ENCODE measurements at regions not wholly inside any gene's neighbourhood (a gene's known extent, or its start where the extent isn't known, plus 50 kb on each side); places are given as distances from the start of the nearest gene placed in this dataset.

- H3K4me3 ChIP-seq = no peak overlapping the region
- no peaks in the 10 kb centered on the region for H3K36me3 ChIP-seq
- intact Hi-C loops (cut with DNase I) = no loop called here
- no peaks in the 10 kb centered on the region for H3K4me1 ChIP-seq
- no peaks in the 10 kb centered on the region for H3K27me3 ChIP-seq
- no peaks in the 10 kb centered on the region for H3K9me3 ChIP-seq
- DNase-seq = no peak
- no peak for TF ChIP-seq POLR2A (IDR thresholded peaks at IDR 0.05)
- TF ChIP-seq, protein P1, sequence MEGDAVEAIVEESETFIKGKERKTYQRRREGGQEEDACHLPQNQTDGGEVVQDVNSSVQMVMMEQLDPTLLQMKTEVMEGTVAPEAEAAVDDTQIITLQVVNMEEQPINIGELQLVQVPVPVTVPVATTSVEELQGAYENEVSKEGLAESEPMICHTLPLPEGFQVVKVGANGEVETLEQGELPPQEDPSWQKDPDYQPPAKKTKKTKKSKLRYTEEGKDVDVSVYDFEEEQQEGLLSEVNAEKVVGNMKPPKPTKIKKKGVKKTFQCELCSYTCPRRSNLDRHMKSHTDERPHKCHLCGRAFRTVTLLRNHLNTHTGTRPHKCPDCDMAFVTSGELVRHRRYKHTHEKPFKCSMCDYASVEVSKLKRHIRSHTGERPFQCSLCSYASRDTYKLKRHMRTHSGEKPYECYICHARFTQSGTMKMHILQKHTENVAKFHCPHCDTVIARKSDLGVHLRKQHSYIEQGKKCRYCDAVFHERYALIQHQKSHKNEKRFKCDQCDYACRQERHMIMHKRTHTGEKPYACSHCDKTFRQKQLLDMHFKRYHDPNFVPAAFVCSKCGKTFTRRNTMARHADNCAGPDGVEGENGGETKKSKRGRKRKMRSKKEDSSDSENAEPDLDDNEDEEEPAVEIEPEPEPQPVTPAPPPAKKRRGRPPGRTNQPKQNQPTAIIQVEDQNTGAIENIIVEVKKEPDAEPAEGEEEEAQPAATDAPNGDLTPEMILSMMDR (IDR thresholded peaks at IDR 0.05) = no peak
- no peak overlapping the region for H3K27ac ChIP-seq
These were observed 693.2 kb upstream of the GJE1 start for GRCh38 chr6:141439513-141439912.

- no peak for TF ChIP-seq POLR2A (IDR thresholded peaks at IDR 0.05)
- TF ChIP-seq, protein P1 (IDR thresholded peaks at IDR 0.05) = no peak
- no peaks in the 10 kb centered on the region for H3K36me3 ChIP-seq
- DNase-seq = no peak
- no peaks in the 10 kb centered on the region for H3K9me3 ChIP-seq
- intact Hi-C loops (cut with DNase I) = no loop called here
- H3K4me1 ChIP-seq = no peaks in the 10 kb centered on the region
- no peaks in the 10 kb centered on the region for H3K27me3 ChIP-seq
- no peak overlapping the region for H3K27ac ChIP-seq
- H3K4me3 ChIP-seq = no peak overlapping the region
These were observed 695.0 kb upstream of the GJE1 start for GRCh38 chr6:141437685-141438084.

- Histone ChIP-seq H3K27ac (no peak overlapping the region), H3K27me3 (no peaks in the 10 kb centered on the region), H3K4me3 (no peak overlapping the region), H3K9me3 (no peaks in the 10 kb centered on the region), H3K4me1 (no peaks in the 10 kb centered on the region), H3K36me3 (no peaks in the 10 kb centered on the region)
- TF ChIP-seq, protein P1 (IDR thresholded peaks at IDR 0.05) = no peak
- no peak for TF ChIP-seq POLR2A (IDR thresholded peaks at IDR 0.05)
- WGBS, 2 donors = 68 to 71% methylated on average over 3 of the region's 3 CpGs
- DNase-seq = no peak
- intact Hi-C loops (cut with DNase I) = no loop called here
These were observed 695.7 kb upstream of the GJE1 start for GRCh38 chr6:141437011-141437410.

GRCh38 chr6:141426400-141426980, 706.2 kb upstream of the GJE1 start:
- Histone ChIP-seq H3K9me3 (no peaks in the 10 kb centered on the region), H3K4me1 (no peaks in the 10 kb centered on the region), H3K27me3 (no peaks in the 10 kb centered on the region), H3K36me3 (no peaks in the 10 kb centered on the region), H3K4me3 (no peak overlapping the region), H3K27ac (no peak overlapping the region)
- TF ChIP-seq, protein P1 (IDR thresholded peaks at IDR 0.05) = no peak
- TF ChIP-seq POLR2A (IDR thresholded peaks at IDR 0.05) = no peak
- 51 to 75% methylated on average over 5 of the region's 5 CpGs for WGBS, 2 donors
- intact Hi-C loops (cut with DNase I) = no loop called here
- no peak for DNase-seq

- H3K4me1 ChIP-seq = no peaks in the 10 kb centered on the region
- TF ChIP-seq, protein P1 (IDR thresholded peaks at IDR 0.05) = no peak
- no peak for TF ChIP-seq POLR2A (IDR thresholded peaks at IDR 0.05)
- H3K27ac ChIP-seq = no peak overlapping the region
- no peaks in the 10 kb centered on the region for H3K9me3 ChIP-seq
- H3K4me3 ChIP-seq = no peak overlapping the region
- no peaks in the 10 kb centered on the region for H3K27me3 ChIP-seq
- H3K36me3 ChIP-seq = no peaks in the 10 kb centered on the region
- 51 to 64% methylated on average over 3 of the region's 4 CpGs for WGBS, 2 donors
- DNase-seq = no peak
- intact Hi-C loops (cut with DNase I) = no loop called here
These were observed 711.3 kb upstream of the GJE1 start for GRCh38 chr6:141421378-141421777.
